ENCODE measurements at regions not wholly inside any gene's neighbourhood (a gene's known extent, or its start where the extent isn't known, plus 50 kb on each side); places are given as distances from the start of the nearest gene placed in this dataset.
"Not testable (repeated sequence)": the region's sequence is repeated elsewhere in the genome, so short reads cannot be mapped to it uniquely, and the experiment has no call there.

- no peak for DNase-seq (ENCODE audit: low spot score)
Measured at GRCh38 chrX:129361576-129361975, 161.7 kb downstream of the SMARCA1 start.

GRCh38 chrX:129360175-129360574 is 163.1 kb downstream of the SMARCA1 start:
- intact Hi-C loops (cut with DNase I): no loop called here
- no peak for ATAC-seq
- DNase-seq (ENCODE audit: low spot score): peak; percentile 53

More at GRCh38 chrX:129361576-129361975, 161.7 kb downstream of the SMARCA1 start:
- no peak for ATAC-seq
- intact Hi-C loops (cut with DNase I): no loop called here

- intact Hi-C loops (cut with DNase I): no loop called here
- DNase-seq (ENCODE audit: low spot score) (no peak), ATAC-seq (no peak)
Measured at GRCh38 chrX:129359269-129359668, 164.0 kb downstream of the SMARCA1 start.

GRCh38 chrX:129357428-129357827 is 165.9 kb downstream of the SMARCA1 start:
- ATAC-seq; intact Hi-C loops (cut with DNase I); DNase-seq (ENCODE audit: low spot score): not testable (repeated sequence)

- intact Hi-C loops (cut with DNase I): no loop called here
- no peak for DNase-seq (ENCODE audit: low spot score)
- no peak for ATAC-seq
Measured at GRCh38 chrX:129347291-129347690, 176.0 kb downstream of the SMARCA1 start.

- no peak for ATAC-seq
- intact Hi-C loops (cut with DNase I): no loop called here
Measured at GRCh38 chrX:129346574-129346973, 176.7 kb downstream of the SMARCA1 start.

GRCh38 chrX:129337264-129337663 is 186.0 kb downstream of the SMARCA1 start:
- DNase-seq (ENCODE audit: low spot score); ATAC-seq; intact Hi-C loops (cut with DNase I): not testable (repeated sequence)

More at GRCh38 chrX:129346574-129346973, 176.7 kb downstream of the SMARCA1 start:
- DNase-seq (ENCODE audit: low spot score): no peak

- ATAC-seq: no peak
- intact Hi-C loops (cut with DNase I): no loop called here
Measured at GRCh38 chrX:129323115-129323514, 200.2 kb downstream of the SMARCA1 start.

GRCh38 chrX:129318375-129318774 is 204.9 kb downstream of the SMARCA1 start:
- no peak for ATAC-seq
- no peak for DNase-seq (ENCODE audit: low spot score)
- intact Hi-C loops (cut with DNase I): no loop called here

More at GRCh38 chrX:129323115-129323514, 200.2 kb downstream of the SMARCA1 start:
- no peak for DNase-seq (ENCODE audit: low spot score)

- DNase-seq (ENCODE audit: low spot score): no peak
- no peak for ATAC-seq
- intact Hi-C loops (cut with DNase I): no loop called here
Measured at GRCh38 chrX:129316461-129316860, 206.8 kb downstream of the SMARCA1 start.

- DNase-seq (ENCODE audit: low spot score): no peak
- ATAC-seq: no peak
- intact Hi-C loops (cut with DNase I): no loop called here
Measured at GRCh38 chrX:129310000-129310399, 213.3 kb downstream of the SMARCA1 start.

- ATAC-seq (no peak), DNase-seq (ENCODE audit: low spot score) (no peak)
- intact Hi-C loops (cut with DNase I): no loop called here
Measured at GRCh38 chrX:129262912-129263311, 260.4 kb downstream of the SMARCA1 start.

GRCh38 chrX:129255516-129255915 is 267.8 kb downstream of the SMARCA1 start:
- DNase-seq (ENCODE audit: low spot score); ATAC-seq; intact Hi-C loops (cut with DNase I): not testable (repeated sequence)

- no peak for DNase-seq (ENCODE audit: low spot score)
- no peak for ATAC-seq
- intact Hi-C loops (cut with DNase I): no loop called here
Measured at GRCh38 chrX:129249563-129249962, 273.7 kb downstream of the SMARCA1 start.

GRCh38 chrX:129247642-129248041 is 275.6 kb downstream of the SMARCA1 start:
- ATAC-seq (no peak), DNase-seq (ENCODE audit: low spot score) (no peak)
- intact Hi-C loops (cut with DNase I): no loop called here

- no peak for DNase-seq (ENCODE audit: low spot score)
- no peak for ATAC-seq
- intact Hi-C loops (cut with DNase I): no loop called here
Measured at GRCh38 chrX:129239371-129239770, 283.9 kb downstream of the SMARCA1 start.

GRCh38 chrX:129238011-129238410 is 285.3 kb downstream of the SMARCA1 start:
- intact Hi-C loops (cut with DNase I): no loop called here
- ATAC-seq (no peak), DNase-seq (ENCODE audit: low spot score) (no peak)

- intact Hi-C loops (cut with DNase I): no loop called here
- ATAC-seq (no peak), DNase-seq (ENCODE audit: low spot score) (no peak)
Measured at GRCh38 chrX:129235903-129236302, 287.4 kb downstream of the SMARCA1 start.

- intact Hi-C loops (cut with DNase I): no loop called here
- DNase-seq (ENCODE audit: low spot score) (no peak), ATAC-seq (no peak)
Measured at GRCh38 chrX:129233786-129234185, 289.5 kb downstream of the SMARCA1 start.

GRCh38 chrX:129230850-129231512 is 292.3 kb downstream of the SMARCA1 start:
- intact Hi-C loops (cut with DNase I): no loop called here
- ATAC-seq (no peak), DNase-seq (ENCODE audit: low spot score) (no peak)

GRCh38 chrX:129230168-129230567 is 293.1 kb downstream of the SMARCA1 start:
- intact Hi-C loops (cut with DNase I): no loop called here
- no peak for ATAC-seq
- DNase-seq (ENCODE audit: low spot score): no peak
